Body of pancreas (tissue), 4 donors: ENCODE measurements at regions not wholly inside any gene's neighbourhood (a gene's known extent, or its start where the extent isn't known, plus 50 kb on each side); places are given as distances from the start of the nearest gene placed in this dataset.

Source experiments
- CTCF ChIP-seq, 7 experiments: fragments of 450-650 bp in 4 of 7; fragments of 200-600 bp in 3 of 7; sonication (generic) in 3 of 7; IDR thresholded peaks; one replicate each; pipeline ENCODE4 v1.5.1; 2016 to 2019; ENCODE audit warnings: antibody characterized with exemption in 7 of 7
- POLR2A ChIP-seq, 3 donors: fragments of 450-650 bp; IDR thresholded peaks; one replicate each; pipeline ENCODE4 v1.6.1; 2016; ENCODE audit warnings: antibody characterized with exemption in 3 of 3, mild to moderate bottlenecking in 2 of 3

- no peak for TF ChIP-seq CTCF (IDR thresholded peaks at IDR 0.05)
- no peak for TF ChIP-seq POLR2A (IDR thresholded peaks at IDR 0.05)
These were observed 205.4 kb upstream of the RPS6KA3 start for GRCh38 chrX:20472148-20472547.
